ENCODE measurements at regions not wholly inside any gene's neighbourhood (a gene's known extent, or its start where the extent isn't known, plus 50 kb on each side); places are given as distances from the start of the nearest gene placed in this dataset.

DNA sequence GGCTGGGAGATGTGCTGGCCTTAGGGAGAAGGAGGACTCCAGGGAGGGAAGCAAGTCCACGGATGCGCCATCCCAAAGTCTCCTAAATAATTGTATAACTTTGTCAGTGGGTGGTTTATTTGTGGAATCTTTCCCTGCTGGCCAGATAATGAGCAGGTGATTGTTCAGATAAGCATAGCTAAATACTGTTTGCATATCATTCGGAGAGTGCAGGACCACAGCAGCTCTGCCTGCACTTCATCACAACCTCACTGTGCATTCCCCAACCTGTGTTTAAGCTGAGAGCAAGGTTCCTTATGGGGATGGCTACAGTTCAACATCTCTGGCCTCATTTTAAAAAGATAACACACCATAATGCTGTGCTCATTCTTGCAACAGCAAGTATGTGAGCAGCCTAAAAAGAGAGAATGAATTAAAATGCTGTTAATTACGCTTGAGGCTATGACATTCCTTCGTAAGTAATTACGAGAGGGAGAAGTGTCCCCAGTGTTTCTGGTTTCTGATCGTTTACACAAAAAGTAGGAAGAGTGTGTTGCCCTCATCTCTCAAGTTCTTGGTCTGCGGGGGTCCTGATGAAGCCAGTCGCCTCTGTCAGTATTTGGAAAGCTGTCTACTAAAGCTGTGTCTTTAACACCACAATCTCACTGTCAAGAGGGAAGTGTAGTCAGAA is 272.0 kb upstream of the RORA start:
- no peak for DNase-seq (ENCODE audit: low read depth in 2 of 3, low spot score in 2 of 3)

DNA sequence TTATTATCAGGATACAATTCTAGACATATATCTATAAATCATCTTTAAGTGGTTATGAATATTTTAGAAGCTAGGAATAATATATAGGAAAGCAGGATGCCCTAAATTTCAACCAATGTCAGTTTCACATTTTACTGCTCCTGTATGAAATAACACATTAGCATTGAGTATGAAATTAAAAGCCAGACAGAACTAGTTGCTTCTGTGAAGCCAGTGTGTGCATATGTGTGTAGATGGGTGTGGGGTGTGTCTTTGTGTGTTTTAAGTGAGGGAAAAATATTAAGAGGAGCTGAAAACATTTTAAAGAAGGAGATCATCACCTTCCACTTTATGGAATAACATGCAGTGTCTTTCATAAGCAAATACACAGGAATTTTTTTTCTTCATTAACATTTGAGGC is 271.4 kb upstream of the RORA start:
- no peak for DNase-seq (ENCODE audit: low read depth in 2 of 3, low spot score in 2 of 3)

DNA sequence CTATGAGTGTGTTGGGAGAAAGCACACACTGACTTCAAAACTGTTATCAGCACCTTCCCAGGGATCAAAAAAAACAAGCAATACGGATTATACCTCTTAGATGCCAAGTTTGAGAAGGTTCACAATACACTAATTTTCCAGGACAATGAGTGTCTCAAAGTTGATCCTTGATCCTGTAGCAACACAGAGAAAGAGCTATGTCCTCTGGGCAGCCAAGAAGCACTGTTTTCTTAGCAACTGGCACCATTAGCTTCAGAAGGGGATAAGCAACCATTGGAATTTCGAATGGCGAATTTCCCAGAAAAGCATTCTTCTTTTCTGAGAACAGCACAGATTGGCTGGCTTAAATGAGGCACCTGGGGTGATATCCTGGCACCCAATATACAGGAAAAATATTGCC is 270.3 kb upstream of the RORA start:
- DNase-seq (ENCODE audit: low read depth in 2 of 3, low spot score in 2 of 3) = no peak

DNA sequence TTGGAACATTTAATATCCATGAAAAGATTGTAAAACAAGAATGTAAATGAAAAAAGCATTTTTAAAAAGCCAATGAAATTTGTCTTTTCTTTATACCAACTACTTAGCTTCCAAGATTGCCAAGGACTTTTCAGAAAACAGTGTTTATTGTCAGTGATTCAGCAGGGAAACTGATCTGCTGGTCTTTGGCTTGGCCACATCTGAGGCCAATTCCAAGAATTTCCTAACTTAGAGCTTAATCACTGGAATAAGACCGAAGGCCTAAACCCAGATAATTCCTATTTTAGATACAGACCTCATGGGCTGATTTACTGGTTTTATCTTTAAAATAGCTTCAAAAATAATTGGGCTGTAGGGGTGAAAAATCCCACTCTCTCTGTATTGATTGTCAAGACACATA is 260.5 kb upstream of the RORA start:
- no peak for DNase-seq (ENCODE audit: low read depth in 2 of 3, low spot score in 2 of 3)

DNA sequence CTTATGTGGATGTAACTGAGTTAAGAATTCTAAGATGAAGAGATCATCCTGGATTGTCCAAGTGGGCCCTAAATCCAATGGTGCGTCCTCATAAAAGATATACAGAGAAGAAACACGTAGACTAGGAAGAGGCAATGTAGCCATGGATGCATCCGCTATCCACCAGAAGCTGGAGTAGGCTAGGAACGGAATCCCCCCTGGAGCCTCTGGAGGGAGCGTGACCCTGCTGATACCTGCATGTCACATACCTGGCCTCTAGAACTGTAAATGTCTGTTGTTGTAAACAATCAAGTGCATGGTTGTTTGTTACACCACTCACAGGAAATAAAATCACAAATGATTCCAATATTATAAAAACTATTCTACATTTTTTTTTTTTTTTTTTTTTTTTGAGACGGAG is 254.5 kb upstream of the RORA start:
- DNase-seq (ENCODE audit: low read depth in 2 of 3, low spot score in 2 of 3) = no peak

DNA sequence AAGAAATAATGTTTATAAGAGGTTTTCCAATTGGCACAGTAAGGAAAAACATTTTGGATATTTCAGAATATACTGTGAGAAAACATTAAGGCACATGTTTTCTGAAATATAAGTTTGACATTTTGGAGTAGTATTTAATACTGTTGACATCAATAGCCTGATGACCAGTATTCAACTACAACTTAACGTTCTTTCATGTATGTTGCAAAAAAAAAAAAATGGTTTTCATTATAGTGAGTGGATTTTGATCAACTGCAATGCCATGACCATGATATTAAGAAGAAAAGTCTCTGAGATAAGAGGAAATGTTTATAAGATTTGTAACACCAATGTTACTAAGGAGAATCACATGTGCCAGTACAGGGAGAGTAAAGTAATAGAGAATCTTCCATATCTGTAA is 252.8 kb upstream of the RORA start:
- DNase-seq (ENCODE audit: low read depth in 2 of 3, low spot score in 2 of 3) = no peak

DNA sequence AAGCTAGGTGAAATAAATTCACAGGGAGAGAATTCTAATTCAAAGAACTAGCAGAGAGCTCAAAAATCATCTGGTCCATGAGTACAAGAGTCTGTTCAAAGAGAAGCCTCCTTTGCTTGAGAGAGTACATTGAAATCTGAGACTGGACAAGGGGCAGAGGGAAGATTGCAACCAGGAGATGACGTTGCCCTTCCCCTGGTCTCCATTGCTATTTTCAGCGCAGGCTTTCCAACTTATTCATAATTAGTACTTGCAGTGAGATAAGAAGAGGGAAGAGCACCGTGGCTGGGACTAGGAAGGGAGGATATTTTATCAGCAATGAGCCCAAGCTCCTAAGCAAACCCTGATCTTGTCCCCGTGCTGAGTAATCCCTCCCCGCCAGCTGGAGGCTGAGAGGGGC is 251.8 kb upstream of the RORA start:
- DNase-seq (ENCODE audit: low read depth in 2 of 3, low spot score in 2 of 3) = no peak

DNA sequence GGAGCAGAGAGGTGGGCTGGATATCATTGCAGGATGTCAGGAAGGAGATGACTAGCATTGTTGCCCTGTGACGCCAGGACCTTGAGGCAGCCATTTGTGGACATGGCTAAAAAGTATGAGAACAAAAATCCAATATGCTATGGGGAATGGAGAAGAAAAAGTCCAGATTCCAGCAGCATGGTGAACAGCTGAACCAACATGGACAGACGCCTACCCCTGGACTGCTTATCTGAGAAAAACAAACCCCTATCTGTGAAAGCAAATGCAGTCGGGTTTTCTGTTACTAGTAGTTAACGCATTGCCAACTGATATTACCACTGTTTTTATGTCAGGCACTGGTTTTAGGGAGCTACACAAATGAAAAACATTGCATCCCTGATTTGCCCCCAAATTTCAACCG is 251.2 kb upstream of the RORA start:
- no peak for DNase-seq (ENCODE audit: low read depth in 2 of 3, low spot score in 2 of 3)

DNA sequence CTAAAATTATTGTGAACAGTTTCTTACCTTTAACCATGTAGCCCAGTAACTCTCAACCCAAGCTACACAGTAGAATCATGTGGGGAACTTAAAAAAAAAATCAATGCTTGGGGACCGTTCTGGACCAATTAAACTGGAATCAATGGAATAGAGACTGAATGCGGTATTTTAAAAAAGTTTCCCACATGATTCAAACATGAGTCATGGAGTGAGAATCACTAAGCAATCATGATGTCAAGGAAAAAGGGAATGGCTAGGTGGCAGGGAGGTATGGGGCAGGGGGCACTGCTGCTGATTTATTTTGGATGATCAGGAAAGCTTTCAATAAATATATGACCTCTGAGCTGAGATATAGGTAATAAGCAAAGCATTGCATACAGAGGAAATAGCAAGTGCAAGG is 250.5 kb upstream of the RORA start:
- no peak for DNase-seq (ENCODE audit: low read depth in 2 of 3, low spot score in 2 of 3)

DNA sequence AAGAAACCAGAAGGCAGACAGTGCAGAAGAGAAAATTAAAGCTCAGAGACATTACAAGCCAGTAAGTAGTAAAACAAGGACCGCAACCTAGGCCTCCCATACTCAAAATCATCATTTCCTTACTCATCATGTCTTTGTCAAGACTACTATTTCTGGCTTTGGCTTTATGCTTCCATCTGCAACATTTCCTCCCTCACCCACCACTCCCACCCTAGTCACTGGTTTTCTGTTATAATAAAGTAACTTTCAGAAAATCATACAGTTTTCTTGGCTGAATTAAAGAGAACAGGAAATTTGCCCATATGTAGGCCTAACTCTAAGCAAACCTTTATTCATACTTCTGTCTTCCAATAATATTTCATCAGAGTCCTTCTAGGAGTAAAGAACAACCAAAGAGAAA is 247.6 kb upstream of the RORA start:
- no peak for DNase-seq (ENCODE audit: low read depth in 2 of 3, low spot score in 2 of 3)

DNA sequence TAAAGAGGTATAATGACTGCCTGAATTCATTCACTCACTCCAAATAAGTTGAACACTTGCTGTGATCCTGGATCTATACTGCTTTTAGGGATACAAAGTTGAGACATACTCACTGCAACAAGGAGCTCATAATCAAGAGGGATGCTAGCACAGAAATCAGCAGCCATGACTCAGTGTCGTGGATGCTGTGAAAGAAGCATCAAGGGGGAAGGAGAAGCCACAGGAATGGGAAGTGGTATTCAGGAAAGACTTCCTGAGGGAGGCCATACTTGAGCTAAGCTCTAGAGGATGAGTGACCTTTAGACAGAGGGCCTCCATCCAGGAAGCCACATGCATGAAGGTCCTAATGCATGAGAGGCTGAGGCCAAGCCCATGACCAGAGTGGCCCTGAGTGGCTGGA is 245.7 kb upstream of the RORA start:
- DNase-seq (ENCODE audit: low read depth in 2 of 3, low spot score in 2 of 3) = no peak

DNA sequence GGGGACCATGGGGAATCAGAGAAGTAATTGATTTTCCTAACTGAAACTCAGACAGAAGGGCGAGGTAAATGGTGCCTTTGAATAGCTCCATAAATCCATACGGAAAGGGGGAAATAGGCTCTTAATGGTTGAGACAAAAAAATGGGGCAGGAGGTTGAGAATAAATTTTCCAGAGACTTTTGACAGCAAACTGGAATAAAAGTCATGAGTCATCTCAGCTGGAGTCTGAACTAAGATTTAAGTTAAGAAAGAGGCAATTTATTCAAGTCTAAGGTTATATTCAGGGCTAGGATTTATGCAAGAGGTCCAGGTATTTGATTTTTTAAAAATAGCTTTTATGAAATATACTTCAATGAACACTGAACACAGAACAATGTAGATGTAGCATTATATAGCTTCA is 238.7 kb upstream of the RORA start:
- no peak for DNase-seq (ENCODE audit: low read depth in 2 of 3, low spot score in 2 of 3)

DNA sequence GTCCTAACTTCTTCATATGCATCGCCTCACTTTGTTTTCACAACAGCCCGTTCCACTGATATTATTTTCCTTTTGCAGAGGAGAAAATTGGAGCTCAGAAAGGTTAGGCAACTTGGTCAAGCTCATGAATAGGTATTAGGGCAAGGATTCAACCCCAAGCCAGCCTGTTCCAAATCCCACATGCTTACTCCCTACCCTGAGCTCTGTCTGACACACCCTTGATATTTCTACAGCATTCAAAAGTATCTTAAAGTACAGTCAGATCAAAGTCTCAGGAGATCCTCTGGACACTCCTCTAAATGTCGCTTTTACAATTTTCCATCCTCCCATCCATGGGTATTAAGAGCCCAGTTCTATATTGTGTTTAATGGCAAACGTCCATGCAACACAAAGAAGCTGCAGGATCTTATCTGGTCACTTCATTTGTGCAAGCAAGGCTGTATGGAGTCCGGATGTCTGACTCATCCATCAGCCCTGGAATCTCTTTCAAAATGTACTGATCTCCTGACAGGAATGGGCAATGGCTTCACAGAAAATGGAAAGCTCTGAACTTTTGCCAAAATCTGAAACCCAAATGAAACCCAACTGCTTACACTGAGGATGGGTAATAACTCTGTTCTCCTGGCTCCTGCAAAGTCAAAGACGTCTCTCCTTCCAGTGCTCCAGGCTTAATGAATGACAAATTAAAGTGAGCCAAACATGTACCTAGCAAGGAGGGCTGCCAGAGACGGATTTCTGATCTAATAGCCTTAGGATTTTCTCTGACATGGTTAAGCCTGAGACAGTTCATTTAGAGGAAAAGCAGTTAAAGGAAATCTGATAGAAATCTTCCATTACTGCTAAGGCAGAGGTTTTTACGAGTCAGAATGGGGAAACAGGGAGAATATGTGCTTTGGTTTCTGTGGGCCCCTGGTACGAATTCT is 230.9 kb upstream of the RORA start:
- no peak for DNase-seq (ENCODE audit: low read depth in 2 of 3, low spot score in 2 of 3)

DNA sequence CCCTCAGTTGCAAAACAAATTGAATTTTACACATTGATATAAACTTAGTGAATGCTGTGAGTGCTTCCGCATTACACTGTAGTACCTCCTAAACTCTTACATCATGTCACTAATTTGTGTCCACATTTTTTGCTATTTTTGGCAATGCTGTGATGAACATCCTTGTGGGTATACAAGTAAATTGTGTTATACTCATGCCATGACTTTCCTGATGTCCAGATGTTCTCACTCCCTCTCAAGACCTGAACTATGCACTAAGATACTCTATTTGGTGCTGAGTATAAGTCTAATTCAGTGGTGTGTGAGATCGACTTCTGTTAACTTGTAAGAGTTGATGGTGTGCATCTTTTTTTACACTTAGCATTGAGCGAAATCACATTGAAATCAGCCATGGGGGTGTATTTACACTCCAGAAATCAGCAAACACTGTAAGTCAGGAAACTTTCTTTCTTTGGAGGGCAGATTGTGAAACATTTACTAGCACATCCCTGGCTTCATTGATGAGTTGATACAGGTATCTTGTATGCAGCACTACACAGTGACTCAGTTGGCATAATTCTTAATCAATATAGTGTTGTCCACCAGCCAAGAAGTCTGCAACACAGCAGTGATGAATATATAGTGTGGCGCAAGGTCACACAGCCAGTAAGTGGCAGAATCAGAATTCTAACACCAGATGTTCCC is 228.1 kb upstream of the RORA start:
- no peak for DNase-seq (ENCODE audit: low read depth in 2 of 3, low spot score in 2 of 3)

DNA sequence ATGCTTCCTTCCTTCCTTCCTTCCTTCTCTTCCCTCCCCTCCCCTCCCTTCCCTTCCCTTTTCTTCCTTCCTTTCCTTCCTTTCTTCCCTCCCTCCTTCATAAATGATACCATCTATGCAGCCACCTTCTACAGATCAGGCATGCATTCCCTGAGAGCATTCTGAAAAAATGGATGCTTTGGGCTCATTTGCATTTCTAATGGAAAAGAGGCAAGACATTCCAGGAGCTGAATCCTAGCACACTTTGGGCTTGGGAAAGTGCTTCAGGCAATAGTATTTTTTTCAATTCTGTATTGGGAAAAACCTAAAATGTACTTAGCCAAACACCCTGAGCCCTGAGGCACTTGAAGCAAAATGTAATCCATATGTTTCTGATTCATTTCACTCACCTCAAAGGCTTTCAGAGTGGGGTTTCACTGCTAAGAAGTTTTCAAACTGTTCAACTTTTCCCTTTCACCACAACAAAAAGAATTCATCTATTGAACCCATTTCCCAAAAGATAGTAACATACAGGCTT is 220.1 kb upstream of the RORA start:
- no peak for DNase-seq (ENCODE audit: low read depth in 2 of 3, low spot score in 2 of 3)

DNA sequence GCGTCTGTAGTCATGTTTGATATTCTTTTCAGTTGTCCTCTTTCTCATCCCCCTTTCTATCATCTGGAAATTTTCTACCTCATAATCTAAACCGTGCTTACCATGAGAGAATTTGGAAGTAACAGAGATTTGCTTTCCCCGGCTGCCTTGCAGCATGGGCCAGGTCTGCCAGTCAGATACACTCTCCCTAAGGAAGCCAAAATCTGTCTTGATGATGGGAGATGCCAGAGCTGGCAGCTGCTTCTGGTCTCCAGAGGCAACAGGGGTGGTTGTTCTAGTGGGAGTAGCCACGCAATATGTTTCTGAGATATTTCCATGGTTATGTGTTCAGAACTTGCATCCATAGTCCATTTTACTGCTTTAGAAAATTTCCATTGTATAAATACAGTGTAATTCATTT is 218.9 kb upstream of the RORA start:
- no peak for DNase-seq (ENCODE audit: low read depth in 2 of 3, low spot score in 2 of 3)

DNA sequence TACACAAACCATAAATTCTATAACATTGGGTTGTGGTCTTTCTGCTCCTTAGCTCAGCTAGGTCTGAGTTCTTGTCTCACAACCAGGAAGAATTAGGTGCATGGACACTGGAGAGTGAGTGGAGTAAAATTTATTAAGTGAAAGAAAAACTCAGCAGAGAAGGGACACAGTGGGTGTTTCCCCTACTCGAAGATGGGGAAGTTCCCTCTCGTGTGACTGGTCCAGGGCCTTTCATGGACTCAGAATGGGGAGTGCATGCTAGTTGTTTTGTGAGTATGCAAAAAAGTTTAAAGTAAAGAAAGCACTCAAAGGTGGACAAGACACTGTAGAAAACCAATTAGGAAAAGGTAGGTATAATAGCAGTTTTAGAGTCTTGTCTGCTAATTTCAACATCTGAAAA is 215.5 kb upstream of the RORA start:
- no peak for DNase-seq (ENCODE audit: low read depth in 2 of 3, low spot score in 2 of 3)

DNA sequence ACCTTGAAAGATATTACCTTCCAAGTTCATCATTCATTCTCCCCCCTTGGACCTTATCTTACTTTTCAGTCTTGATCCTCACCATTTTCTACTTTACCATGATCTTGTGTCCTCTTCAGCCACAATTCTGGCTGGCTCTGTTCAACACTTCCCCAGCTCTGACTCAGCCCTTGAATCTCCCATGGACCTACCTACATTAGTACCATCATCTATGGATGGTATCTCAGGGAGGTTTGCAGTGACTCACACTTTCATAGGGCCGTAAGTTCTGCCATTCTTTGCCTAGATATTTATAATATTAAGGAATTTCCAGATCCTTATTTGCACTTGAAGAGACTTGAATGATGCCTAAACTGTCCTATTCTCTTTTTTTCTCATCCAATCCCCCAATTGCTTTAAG is 213.7 kb upstream of the RORA start:
- no peak for DNase-seq (ENCODE audit: low read depth in 2 of 3, low spot score in 2 of 3)

DNA sequence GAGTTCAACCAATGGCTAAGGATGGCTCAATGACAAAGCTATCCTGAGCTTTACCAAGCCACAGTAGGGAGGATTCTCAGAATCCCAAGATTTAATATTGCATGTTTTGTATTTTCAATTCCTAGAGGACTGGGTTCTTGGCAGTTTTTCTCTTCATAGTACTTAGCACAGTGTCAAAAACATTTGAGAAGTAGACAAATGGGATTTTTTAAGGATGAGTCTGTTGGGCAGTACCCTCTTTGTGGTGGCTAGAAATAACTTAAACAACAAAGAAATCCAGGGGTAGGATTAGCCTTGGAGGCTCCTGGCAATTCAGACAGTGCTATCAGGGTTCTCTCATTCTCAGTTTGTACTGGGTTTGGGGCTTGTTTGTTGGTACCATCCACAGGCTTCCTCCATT is 212.8 kb upstream of the RORA start:
- no peak for DNase-seq (ENCODE audit: low read depth in 2 of 3, low spot score in 2 of 3)

DNA sequence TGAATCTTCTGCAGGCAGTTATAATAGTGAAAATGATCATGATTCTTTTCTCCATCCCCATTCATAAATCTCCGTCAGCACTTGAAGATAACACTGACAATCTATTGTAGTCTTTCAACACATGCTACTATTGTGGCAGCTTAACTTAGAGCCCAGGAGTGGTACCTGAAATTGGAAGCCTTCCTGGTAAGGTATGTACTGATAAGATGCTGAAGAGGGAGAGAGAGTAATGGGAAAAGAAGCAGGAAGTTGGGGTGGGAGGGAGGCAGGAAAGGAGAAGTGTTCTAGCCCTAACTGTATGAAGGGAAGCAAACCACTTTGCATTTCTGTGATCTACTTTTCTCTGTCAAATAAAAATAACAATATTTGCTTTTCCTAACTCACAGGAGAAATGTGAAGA is 197.4 kb upstream of the RORA start:
- DNase-seq (ENCODE audit: low read depth in 2 of 3, low spot score in 2 of 3) = no peak

DNA sequence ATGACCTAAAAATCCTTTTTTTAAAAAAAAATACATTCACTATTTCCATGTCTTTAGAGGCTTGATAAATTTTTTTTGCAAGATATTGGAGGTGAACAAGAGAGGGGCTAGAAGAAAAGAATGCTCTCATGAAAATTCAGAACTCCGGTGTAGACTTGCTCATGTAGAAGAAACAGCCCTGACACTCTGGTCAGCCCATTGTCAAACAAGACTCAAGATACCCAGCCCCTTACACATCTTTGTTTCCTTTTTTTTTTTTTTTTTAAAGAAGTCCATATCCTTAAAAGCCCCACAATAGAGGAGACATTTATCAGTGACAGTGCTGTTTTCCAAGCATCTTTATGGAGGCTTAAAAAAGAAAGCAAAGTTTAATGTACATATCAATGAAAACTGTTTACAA is 196.8 kb upstream of the RORA start:
- DNase-seq (ENCODE audit: low read depth in 2 of 3, low spot score in 2 of 3) = no peak

DNA sequence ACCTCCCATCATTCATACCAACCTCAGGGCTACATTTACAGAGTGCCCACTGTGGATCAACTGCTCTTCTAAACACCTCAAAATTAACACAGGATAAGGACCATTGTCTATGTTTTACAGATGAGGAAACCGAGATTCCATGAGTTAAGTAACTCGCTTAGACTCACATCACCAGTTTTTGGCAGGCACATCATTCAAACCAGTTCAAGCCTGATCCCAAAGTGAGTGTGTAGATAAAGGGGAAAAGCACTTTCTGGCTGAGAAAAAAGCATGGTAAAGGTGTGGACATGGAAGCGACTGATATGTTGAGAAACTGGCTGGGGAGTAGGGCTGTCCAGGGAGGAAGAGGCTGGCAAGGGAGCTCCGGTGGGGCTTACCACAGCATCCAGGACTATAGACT is 193.7 kb upstream of the RORA start:
- no peak for DNase-seq (ENCODE audit: low read depth in 2 of 3, low spot score in 2 of 3)
